ENCODE measurements at regions not wholly inside any gene's neighbourhood (a gene's known extent, or its start where the extent isn't known, plus 50 kb on each side); places are given as distances from the start of the nearest gene placed in this dataset.

- TF ChIP-seq CTCF (IDR thresholded peaks at IDR 0.05) = no peak
- no peak for TF ChIP-seq POLR2A (IDR thresholded peaks at IDR 0.05)
Measured at GRCh38 chr2:200128296-200128695, 172.9 kb downstream of the MAIP1 start.
